ENCODE measurements at regions not wholly inside any gene's neighbourhood (a gene's known extent, or its start where the extent isn't known, plus 50 kb on each side); places are given as distances from the start of the nearest gene placed in this dataset.
A peak's percentile ranks its signal among the peaks of the same experiment; 100 is the strongest.
"Not testable (repeated sequence)": the region's sequence is repeated elsewhere in the genome, so short reads cannot be mapped to it uniquely, and the experiment has no call there.

- DNase-seq, result no peak
Measured at GRCh38 chr14:38696925-38697324, 406.1 kb downstream of the SEC23A start.

GRCh38 chr14:38693423-38693822 lies 409.6 kb downstream of the SEC23A start:
- DNase-seq, result no peak

- DNase-seq, result no peak
Measured at GRCh38 chr14:38669027-38669426, 413.1 kb upstream of the CLEC14A start.

- DNase-seq, result no peak
Measured at GRCh38 chr14:38663382-38663781, 407.5 kb upstream of the CLEC14A start.

GRCh38 chr14:38662781-38663180 lies 406.9 kb upstream of the CLEC14A start:
- DNase-seq, result no peak

GRCh38 chr14:38646391-38646790 lies 390.5 kb upstream of the CLEC14A start:
- no peak for DNase-seq

- DNase-seq, result not testable (repeated sequence)
Measured at GRCh38 chr14:38634913-38635312, 379.0 kb upstream of the CLEC14A start.

GRCh38 chr14:38629412-38629811 lies 373.5 kb upstream of the CLEC14A start:
- DNase-seq, result no peak

GRCh38 chr14:38627163-38627562 lies 371.3 kb upstream of the CLEC14A start:
- DNase-seq, result no peak

GRCh38 chr14:38623661-38624060 lies 367.8 kb upstream of the CLEC14A start:
- no peak for DNase-seq

GRCh38 chr14:38618514-38618913 lies 362.6 kb upstream of the CLEC14A start:
- no peak for DNase-seq

- peak; percentile 18 for DNase-seq
Measured at GRCh38 chr14:38616959-38617358, 361.1 kb upstream of the CLEC14A start.

- DNase-seq, result no peak
Measured at GRCh38 chr14:38611928-38612327, 356.0 kb upstream of the CLEC14A start.

GRCh38 chr14:38608244-38608643 lies 352.4 kb upstream of the CLEC14A start:
- DNase-seq, result no peak

- DNase-seq, result no peak
Measured at GRCh38 chr14:38605193-38606114, 349.6 kb upstream of the CLEC14A start.

GRCh38 chr14:38600572-38600971 lies 344.7 kb upstream of the CLEC14A start:
- not testable (repeated sequence) for DNase-seq

- DNase-seq, result no peak
Measured at GRCh38 chr14:38593476-38593875, 337.6 kb upstream of the CLEC14A start.

GRCh38 chr14:38592764-38593442 lies 337.0 kb upstream of the CLEC14A start:
- DNase-seq, result no peak

GRCh38 chr14:38589747-38590350 lies 334.0 kb upstream of the CLEC14A start:
- no peak for DNase-seq

- DNase-seq, result no peak
Measured at GRCh38 chr14:38583471-38583870, 327.6 kb upstream of the CLEC14A start.

GRCh38 chr14:38578278-38578681 lies 322.4 kb upstream of the CLEC14A start:
- no peak for DNase-seq

- no peak for DNase-seq
Measured at GRCh38 chr14:38567703-38568102, 311.8 kb upstream of the CLEC14A start.

GRCh38 chr14:38561657-38562056 lies 305.8 kb upstream of the CLEC14A start:
- DNase-seq, result no peak

GRCh38 chr14:38559711-38560110 lies 303.8 kb upstream of the CLEC14A start:
- DNase-seq, result no peak

Data from NCI-H2029 treated with DMSO at 0.1 percent for 48 hours (cell line).